H9 (cell line): ENCODE measurements at regions not wholly inside any gene's neighbourhood (a gene's known extent, or its start where the extent isn't known, plus 50 kb on each side); places are given as distances from the start of the nearest gene placed in this dataset.

Experiments used
- DNase-seq: peaks from one replicate; pipeline ENCODE4 v3.0.0-alpha.2; 2017
- H2AFZ ChIP-seq: one replicate; pipeline ENCODE4 v1.6.1; 2013; ENCODE audit warnings: mild to moderate bottlenecking, low read length, control low read depth, moderate library complexity
- H2AK5ac ChIP-seq: 2 replicates; pipeline ENCODE4 v1.6.1; 2013; ENCODE audit warnings: low read length, control low read depth, mixed read lengths; ENCODE audit not compliant: insufficient read length
- H2BK120ac ChIP-seq: one replicate; pipeline ENCODE4 v1.6.1; 2013; ENCODE audit warnings: low read depth, mild to moderate bottlenecking, low read length, control low read depth, inconsistent platforms; ENCODE audit not compliant: poor library complexity, severe bottlenecking
- H2BK12ac ChIP-seq: 2 replicates; pipeline ENCODE4 v1.6.1; 2013; ENCODE audit warnings: low read length, control low read depth, mixed read lengths, low read depth; ENCODE audit not compliant: insufficient read length
- H2BK15ac ChIP-seq: 2 replicates; pipeline ENCODE4 v1.6.1; 2013; ENCODE audit warnings: low read depth, low read length, control low read depth
- H2BK20ac ChIP-seq: one replicate; pipeline ENCODE4 v1.6.1; 2013; ENCODE audit warnings: low read depth, mild to moderate bottlenecking, low read length, control low read depth, inconsistent platforms; ENCODE audit not compliant: poor library complexity, severe bottlenecking
- H2BK5ac ChIP-seq: 2 replicates; pipeline ENCODE4 v1.6.1; 2013; ENCODE audit warnings: low read length, control low read depth, mixed read lengths; ENCODE audit not compliant: insufficient read length
- H3K14ac ChIP-seq: 2 replicates; pipeline ENCODE4 v1.6.1; 2013; ENCODE audit warnings: low read length, control low read depth; ENCODE audit not compliant: insufficient read depth
- H3K18ac ChIP-seq: 2 replicates; pipeline ENCODE4 v1.6.1; 2013; ENCODE audit warnings: low read depth, mild to moderate bottlenecking, mixed read lengths, low read length, control low read depth; ENCODE audit not compliant: insufficient read length
- H3K23ac ChIP-seq: 2 replicates; pipeline ENCODE4 v1.6.1; 2013; ENCODE audit warnings: low read length, control low read depth, mixed read lengths, low read depth; ENCODE audit not compliant: insufficient read length
- H3K23me2 ChIP-seq: 2 replicates; pipeline ENCODE4 v1.6.1; 2013; ENCODE audit warnings: low read depth, mild to moderate bottlenecking, mixed read lengths, low read length, control low read depth; ENCODE audit not compliant: insufficient read length, poor library complexity, severe bottlenecking
- H3K27ac ChIP-seq: 2 replicates; pipeline ENCODE4 v1.5.1; 2013; ENCODE audit warnings: low read length, control low read depth, mixed read lengths, low read depth; ENCODE audit not compliant: insufficient read length
- H3K27me3 ChIP-seq: 2 replicates; pipeline ENCODE4 v1.6.1; 2013; ENCODE audit warnings: low read length, control low read depth, inconsistent platforms; ENCODE audit not compliant: insufficient read depth
- H3K4ac ChIP-seq: 2 replicates; pipeline ENCODE4 v1.6.1; 2013; ENCODE audit warnings: low read depth, mild to moderate bottlenecking, control low read depth, inconsistent platforms, low read length, moderate library complexity
- H3K4me1 ChIP-seq: 2 replicates; pipeline ENCODE4 v1.6.1; 2013; ENCODE audit warnings: low read length, control low read depth, inconsistent platforms; ENCODE audit not compliant: insufficient read depth
- H3K4me2 ChIP-seq: 2 replicates; pipeline ENCODE4 v1.6.1; 2013; ENCODE audit warnings: low read length, control low read depth, mixed read lengths; ENCODE audit not compliant: insufficient read length, insufficient read depth
- H3K56ac ChIP-seq: 2 replicates; pipeline ENCODE4 v1.6.1; 2013; ENCODE audit warnings: low read depth, mild to moderate bottlenecking, mixed read lengths, low read length, control low read depth; ENCODE audit not compliant: insufficient read length
- H3K79me1 ChIP-seq: 2 replicates; pipeline ENCODE4 v1.6.1; 2013; ENCODE audit warnings: low read depth, mild to moderate bottlenecking, moderate library complexity, low read length, control low read depth, inconsistent platforms; ENCODE audit not compliant: insufficient read depth, poor library complexity, severe bottlenecking
- H3K79me2 ChIP-seq: 2 replicates; pipeline ENCODE4 v1.6.1; 2013; ENCODE audit warnings: low read length, control low read depth, inconsistent platforms; ENCODE audit not compliant: insufficient read depth
- H3K9ac ChIP-seq: 2 replicates; pipeline ENCODE4 v1.6.1; 2013; ENCODE audit warnings: low read length, control low read depth, mixed read lengths; ENCODE audit not compliant: insufficient read length; ENCODE audit errors: extremely low read depth
- H3K9me3 ChIP-seq: one replicate; pipeline ENCODE4 v1.6.1; 2013; ENCODE audit warnings: low read depth, low read length, inconsistent platforms; ENCODE audit not compliant: control insufficient read depth
- H3T11ph ChIP-seq: one replicate; pipeline ENCODE4 v1.6.1; 2013; ENCODE audit warnings: mild to moderate bottlenecking, low read length, control low read depth, inconsistent platforms
- H4K20me1 ChIP-seq: one replicate; pipeline ENCODE4 v1.6.1; 2013; ENCODE audit not compliant: control insufficient read depth, insufficient read length, insufficient read depth
- H4K5ac ChIP-seq: 2 replicates; pipeline ENCODE4 v1.6.1; 2013; ENCODE audit warnings: low read depth, mild to moderate bottlenecking, mixed read lengths, low read length, control low read depth; ENCODE audit not compliant: insufficient read length
- H4K8ac ChIP-seq: replicated peaks from 2 replicates; pipeline ENCODE4 v1.6.1; 2013; ENCODE audit warnings: low read length, control low read depth, mixed read lengths, low read depth; ENCODE audit not compliant: insufficient read length
- H4K91ac ChIP-seq: 2 replicates; pipeline ENCODE4 v1.6.1; 2013; ENCODE audit warnings: low read depth, mild to moderate bottlenecking, moderate library complexity, mixed read lengths, low read length, control low read depth; ENCODE audit not compliant: insufficient read length
- H3K27ac Mint-ChIP-seq, 3 experiments: 2 replicates in 2 of 3; 3 replicates in 1 of 3; pipeline ENCODE4 v1.8.0; 2020 to 2021; ENCODE audit warnings: mixed read lengths in 3 of 3, mild to moderate bottlenecking in 1 of 3, moderate library complexity in 1 of 3
- H3K27me3 Mint-ChIP-seq: 2 replicates; pipeline ENCODE4 v1.8.0; 2021; ENCODE audit warnings: low read depth, mild to moderate bottlenecking, moderate library complexity, mixed read lengths
- H3K36me3 Mint-ChIP-seq, 3 experiments: 2 replicates in 2 of 3; 3 replicates in 1 of 3; pipeline ENCODE4 v1.8.0; 2020 to 2021; ENCODE audit warnings: low read depth in 3 of 3, mixed read lengths in 3 of 3; ENCODE audit not compliant: insufficient read depth in 1 of 3
- H3K4me1 Mint-ChIP-seq, 2 experiments: 2 replicates each; pipeline ENCODE4 v1.8.0; 2020; ENCODE audit warnings: mixed read lengths in 2 of 2
- H3K4me3 Mint-ChIP-seq, 2 experiments: 2 replicates in 1 of 2; 3 replicates in 1 of 2; pipeline ENCODE4 v1.8.0; 2020 to 2021; ENCODE audit warnings: mild to moderate bottlenecking in 2 of 2, mixed read lengths in 2 of 2, moderate library complexity in 1 of 2
- H3K9me3 Mint-ChIP-seq, 2 experiments: 2 replicates in 1 of 2; 3 replicates in 1 of 2; pipeline ENCODE4 v1.8.0; 2020; ENCODE audit warnings: mild to moderate bottlenecking in 2 of 2, mixed read lengths in 2 of 2, moderate library complexity in 1 of 2
- CTCF ChIP-seq: fragments of 200-600 bp; sonication (generic); conservative IDR thresholded peaks from 3 replicates; pipeline ENCODE4 v1.8.0; 2021; ENCODE audit warnings: antibody characterized with exemption, mild to moderate bottlenecking
- WGBS: extraction: QIAGEN DNeasy Blood & Tissue Kit; methylation state at CpG from one replicate; pipeline ENCODE4 v1.1.7; 2013; ENCODE audit warnings: missing lambda C conversion rate, low lambda C conversion rate, mixed read lengths; ENCODE audit not compliant: insufficient read length; ENCODE audit errors: extremely low coverage; 5-methylcytosine and 5-hydroxymethylcytosine counted together

DNA sequence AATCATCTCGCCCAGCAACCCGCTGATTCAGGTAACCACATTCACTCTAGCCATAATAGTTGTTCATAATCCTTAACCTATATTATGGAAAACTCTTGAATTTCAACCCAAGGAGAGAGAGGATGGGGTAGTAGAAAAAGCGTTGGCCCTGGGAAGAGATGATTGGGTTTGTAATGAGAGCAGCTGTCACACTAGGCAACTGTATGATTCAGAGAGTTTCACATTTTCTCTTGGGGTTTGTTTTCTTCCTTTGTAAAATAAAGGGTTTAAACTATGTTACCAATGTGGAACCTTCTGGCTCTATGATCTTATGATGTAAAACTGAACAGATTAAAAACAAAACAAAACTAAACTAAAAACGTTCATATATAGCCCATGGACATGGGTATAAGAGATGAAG, 705.2 kb upstream of the IGFBP3 start:
- Histone ChIP-seq H2BK20ac (no peak overlapping the region), H2BK5ac (no peak overlapping the region), H4K91ac (no peak overlapping the region), H3K9ac (no peak overlapping the region), H4K5ac (no peak overlapping the region), H2AFZ (no peak overlapping the region), H3K4me1 (no peaks in the 10 kb centered on the region), H2BK12ac (no peak overlapping the region), H2BK120ac (no peak overlapping the region), H4K8ac (no peak overlapping the region), H2BK15ac (no peak overlapping the region), H3T11ph (no peak overlapping the region), H3K56ac (no peak overlapping the region), H3K79me2 (no peaks in the 10 kb centered on the region), H3K14ac (no peak overlapping the region), H3K23me2 (no peaks in the 10 kb centered on the region), H3K4me2 (no peak overlapping the region), H3K18ac (no peak overlapping the region), H3K9me3 (no peaks in the 10 kb centered on the region), H4K20me1 (no peaks in the 10 kb centered on the region), H3K4ac (no peak overlapping the region), H3K79me1 (no peaks in the 10 kb centered on the region), H3K27me3 (no peaks in the 10 kb centered on the region), H3K23ac (no peak overlapping the region), H2AK5ac (no peak overlapping the region), H3K27ac (no peak overlapping the region)
- Mint-ChIP-seq H3K4me3 (no peak overlapping the region), H3K36me3 (no peaks in the 10 kb centered on the region), H3K27me3 (0 out of 2 replicates have a peak, but pooled peaks cover 3% of the 10 kb centered on the region), H3K9me3 (no peaks in the 10 kb centered on the region), H3K27ac (no peak overlapping the region), H3K4me1 (peaks cover 22 to 23% of the 10 kb centered on the region in 2 experiments)
- WGBS, result no CpG with 5 or more reads among the region's 4 CpGs
- DNase-seq, result no peak
- no peak for TF ChIP-seq CTCF
